CD4-positive, CD25-positive, alpha-beta regulatory T cell (primary cell): ENCODE measurements at regions not wholly inside any gene's neighbourhood (a gene's known extent, or its start where the extent isn't known, plus 50 kb on each side); places are given as distances from the start of the nearest gene placed in this dataset.

Experiments used
- ATAC-seq, 2 donors: fragments of 150-1000 bp; cut with Tn5 transposase; one replicate each; pipeline ENCODE4 v1.10.0; 2021; ENCODE audit warnings: low read depth in 2 of 2, moderate number of reproducible peaks in 2 of 2, moderate library complexity in 1 of 2
- DNase-seq, 3 donors: peaks; one replicate each; pipeline versions ENCODE4 v3.0.0 to v3.0.0-alpha.2; 2012 to 2022; ENCODE audit warnings: mixed read lengths in 1 of 3
- H3K27ac ChIP-seq: one replicate; pipeline ENCODE4 v1.7.0; 2013; ENCODE audit warnings: mild to moderate bottlenecking, low read length; ENCODE audit not compliant: insufficient read depth, poor library complexity, severe bottlenecking
- H3K27me3 ChIP-seq: one replicate; pipeline ENCODE4 v1.7.0; 2013; ENCODE audit warnings: low read length; ENCODE audit not compliant: control insufficient read depth, insufficient read depth
- H3K36me3 ChIP-seq: one replicate; pipeline ENCODE4 v1.7.0; 2013; ENCODE audit warnings: mild to moderate bottlenecking, low read length, moderate library complexity; ENCODE audit not compliant: control insufficient read depth, insufficient read depth
- H3K4me1 ChIP-seq: 2 replicates; pipeline ENCODE4 v1.7.0; 2013; ENCODE audit warnings: mild to moderate bottlenecking, low read length; ENCODE audit not compliant: insufficient read depth, control insufficient read depth, poor library complexity, severe bottlenecking
- H3K4me3 ChIP-seq: one replicate; pipeline ENCODE4 v1.7.0; 2013; ENCODE audit warnings: low read depth, mild to moderate bottlenecking, low read length, moderate library complexity
- H3K9me3 ChIP-seq, 2 experiments: 1 replicate in 1 of 2; 2 replicates in 1 of 2; pipeline ENCODE4 v1.7.0; 2013; ENCODE audit warnings: low read length in 2 of 2, mild to moderate bottlenecking in 1 of 2, moderate library complexity in 1 of 2; ENCODE audit not compliant: control insufficient read depth in 2 of 2
- H3K27ac Mint-ChIP-seq, 3 donors: one replicate each; pipeline ENCODE4 v1.8.0; 2020 to 2022; ENCODE audit warnings: mild to moderate bottlenecking in 3 of 3, mixed read lengths in 3 of 3, moderate library complexity in 2 of 3
- H3K27me3 Mint-ChIP-seq: one replicate; pipeline ENCODE4 v1.8.0; 2022; ENCODE audit warnings: mild to moderate bottlenecking, mixed read lengths
- H3K36me3 Mint-ChIP-seq: one replicate; pipeline ENCODE4 v1.8.0; 2020; ENCODE audit warnings: mixed read lengths
- H3K4me1 Mint-ChIP-seq, 4 donors: one replicate each; pipeline ENCODE4 v1.8.0; 2020 to 2022; ENCODE audit warnings: mixed read lengths in 4 of 4, mild to moderate bottlenecking in 1 of 4
- H3K4me3 Mint-ChIP-seq, 4 donors: one replicate each; pipeline ENCODE4 v1.8.0; 2020 to 2022; ENCODE audit warnings: mild to moderate bottlenecking in 4 of 4, mixed read lengths in 4 of 4, moderate library complexity in 3 of 4
- H3K9me3 Mint-ChIP-seq, 7 donors: one replicate each; pipeline ENCODE4 v1.8.0; 2020 to 2022; ENCODE audit warnings: mixed read lengths in 7 of 7, mild to moderate bottlenecking in 3 of 7, moderate library complexity in 2 of 7

DNA sequence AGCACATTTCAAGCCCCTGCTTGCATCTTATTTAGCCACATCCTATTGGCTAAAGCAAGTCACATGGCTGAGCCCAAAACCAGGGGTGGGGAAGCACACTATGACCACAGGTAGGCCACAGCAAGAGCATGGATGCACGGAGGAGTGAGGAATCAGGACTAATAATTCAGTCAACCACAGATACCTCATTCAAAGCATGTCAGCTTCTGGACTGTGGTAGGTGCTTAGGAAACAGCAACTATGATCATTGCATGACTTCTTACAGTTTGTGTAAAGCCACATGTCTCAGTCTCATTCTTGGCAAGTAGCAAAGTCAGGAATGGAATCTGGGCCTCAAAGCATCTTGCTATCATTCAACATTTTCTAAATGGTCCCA lies 79.0 kb upstream of the EMX2 start:
- DNase-seq (no peak), ATAC-seq (no peak)
- H3K36me3 ChIP-seq: no peaks in the 10 kb centered on the region
- H3K4me1 ChIP-seq: no peaks in the 10 kb centered on the region
- no peaks in the 10 kb centered on the region for H3K36me3 Mint-ChIP-seq
- no peak overlapping the region for H3K27ac Mint-ChIP-seq
- H3K4me3 ChIP-seq: no peak overlapping the region
- peaks cover 0 to 4% (median 0%) of the 10 kb centered on the region in 7 donors for H3K9me3 Mint-ChIP-seq
- no peaks in the 10 kb centered on the region for H3K27me3 ChIP-seq
- H3K27me3 Mint-ChIP-seq: no peaks in the 10 kb centered on the region
- H3K27ac ChIP-seq: no peak overlapping the region
- no peaks in the 10 kb centered on the region for H3K9me3 ChIP-seq
- H3K4me3 Mint-ChIP-seq: no peak overlapping the region
- no peaks in the 10 kb centered on the region for H3K4me1 Mint-ChIP-seq

DNA sequence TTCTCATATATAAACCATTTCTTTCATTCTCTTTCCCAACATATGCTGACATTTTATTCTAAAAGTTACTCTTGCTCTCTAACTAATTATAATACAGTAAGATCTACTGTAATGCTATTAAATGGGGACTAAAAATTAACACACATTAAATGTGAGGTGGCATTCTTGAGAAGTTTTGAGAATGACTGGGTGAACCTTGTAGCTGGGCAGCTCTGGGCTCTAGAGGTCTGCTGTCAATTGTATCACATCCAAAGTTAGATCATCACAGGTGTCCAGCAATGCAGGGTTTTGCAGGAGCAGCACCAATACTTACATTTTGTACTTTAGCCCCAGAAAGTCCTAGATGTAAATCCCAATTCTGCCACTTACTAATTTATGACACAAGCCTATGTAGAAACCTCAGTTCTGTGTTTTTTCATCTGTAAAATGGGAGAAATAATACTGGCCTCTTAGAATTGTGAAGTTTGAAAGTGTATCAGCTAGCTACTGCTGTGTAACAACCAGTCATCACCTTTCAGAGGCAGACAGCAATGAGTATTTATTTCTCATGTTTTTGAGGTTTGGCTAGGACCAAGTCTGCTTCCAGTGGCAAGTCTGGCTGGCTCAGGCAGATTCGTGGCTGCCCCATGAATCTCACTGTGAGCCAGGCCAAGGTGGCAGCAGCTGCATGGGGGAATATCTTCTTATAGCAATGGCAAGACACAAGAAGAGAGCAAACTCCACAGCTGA lies 79.6 kb upstream of the EMX2 start:
- ATAC-seq: no peak
- H3K36me3 ChIP-seq: no peaks in the 10 kb centered on the region
- no peak overlapping the region for H3K4me3 Mint-ChIP-seq
- H3K27ac Mint-ChIP-seq: no peak overlapping the region
- no peak overlapping the region for H3K4me3 ChIP-seq
- H3K4me1 ChIP-seq: no peaks in the 10 kb centered on the region
- H3K27ac ChIP-seq: no peak overlapping the region
- DNase-seq: no peak
- H3K9me3 ChIP-seq: no peaks in the 10 kb centered on the region
- H3K9me3 Mint-ChIP-seq: peaks cover 0 to 4% (median 0%) of the 10 kb centered on the region in 7 donors
- no peaks in the 10 kb centered on the region for H3K36me3 Mint-ChIP-seq
- no peaks in the 10 kb centered on the region for H3K4me1 Mint-ChIP-seq
- H3K27me3 ChIP-seq: no peaks in the 10 kb centered on the region
- no peaks in the 10 kb centered on the region for H3K27me3 Mint-ChIP-seq

DNA sequence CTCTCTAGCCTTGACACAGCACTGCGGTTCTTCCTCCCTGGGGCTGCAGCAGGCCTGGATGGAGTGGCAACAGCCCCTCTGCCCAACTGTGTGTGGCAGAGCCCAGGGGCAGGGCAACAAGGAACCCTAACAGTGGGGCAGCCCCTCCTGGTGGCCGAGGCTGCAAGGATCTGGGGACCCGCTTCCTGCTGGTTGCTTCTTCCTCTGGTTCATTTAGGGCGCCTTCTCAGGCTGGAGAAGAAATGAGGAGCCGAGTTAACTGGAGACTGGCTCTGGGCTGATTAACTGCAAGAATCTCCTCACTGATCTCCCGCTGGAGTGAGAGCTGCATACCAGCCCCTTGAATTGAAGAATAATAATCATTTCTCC lies 80.1 kb upstream of the EMX2 start:
- no peak overlapping the region for H3K27ac Mint-ChIP-seq
- no peak overlapping the region for H3K4me3 ChIP-seq
- H3K9me3 ChIP-seq: no peaks in the 10 kb centered on the region
- H3K9me3 Mint-ChIP-seq: peaks cover 0 to 6% (median 0%) of the 10 kb centered on the region in 7 donors
- H3K36me3 ChIP-seq: no peaks in the 10 kb centered on the region
- no peaks in the 10 kb centered on the region for H3K36me3 Mint-ChIP-seq
- no peaks in the 10 kb centered on the region for H3K4me1 Mint-ChIP-seq
- ATAC-seq (no peak), DNase-seq (no peak)
- H3K27me3 Mint-ChIP-seq: no peaks in the 10 kb centered on the region
- H3K27ac ChIP-seq: no peak overlapping the region
- H3K4me1 ChIP-seq: no peaks in the 10 kb centered on the region
- no peak overlapping the region for H3K4me3 Mint-ChIP-seq
- H3K27me3 ChIP-seq: no peaks in the 10 kb centered on the region

DNA sequence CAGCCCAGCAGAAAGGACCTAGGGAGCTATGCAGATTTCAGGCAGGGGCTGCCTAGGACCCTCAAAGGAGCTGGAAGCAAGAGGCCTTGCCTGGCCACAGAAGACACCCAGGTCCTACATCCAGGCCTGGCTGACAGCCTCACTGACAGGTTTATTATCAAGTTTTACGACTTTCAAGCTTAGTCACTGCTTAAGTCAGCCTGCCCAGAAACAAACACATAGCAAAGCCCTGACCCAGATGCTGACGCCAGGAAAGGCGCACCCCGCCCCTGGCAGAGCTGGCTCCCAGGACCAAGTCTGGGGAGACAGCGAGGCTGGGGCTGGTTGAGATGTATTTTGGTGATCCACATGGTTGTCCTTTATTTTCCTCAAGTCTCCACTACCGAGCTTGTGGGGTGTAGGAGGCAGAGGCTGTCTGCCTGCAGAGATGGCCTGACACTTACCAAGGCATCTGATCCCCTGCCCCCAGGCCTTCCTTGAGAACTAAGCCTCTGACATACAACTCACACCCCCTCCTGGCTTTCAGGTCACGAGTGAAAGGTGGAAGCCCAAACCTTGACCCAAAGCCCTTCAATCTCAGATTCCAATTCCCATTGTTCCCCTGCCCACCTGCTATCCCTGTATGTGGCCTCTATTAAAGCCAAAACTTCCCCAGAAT lies 80.7 kb upstream of the EMX2 start:
- Mint-ChIP-seq H3K9me3 (peaks cover 0 to 6% (median 0%) of the 10 kb centered on the region in 7 donors), H3K4me3 (no peak overlapping the region), H3K4me1 (no peaks in the 10 kb centered on the region), H3K36me3 (no peaks in the 10 kb centered on the region), H3K27me3 (no peaks in the 10 kb centered on the region), H3K27ac (no peak overlapping the region)
- H3K27me3 ChIP-seq: no peaks in the 10 kb centered on the region
- no peak overlapping the region for H3K4me3 ChIP-seq
- H3K27ac ChIP-seq: no peak overlapping the region
- H3K36me3 ChIP-seq: no peaks in the 10 kb centered on the region
- ATAC-seq (no peak), DNase-seq (no peak)
- no peaks in the 10 kb centered on the region for H3K9me3 ChIP-seq
- H3K4me1 ChIP-seq: no peaks in the 10 kb centered on the region

DNA sequence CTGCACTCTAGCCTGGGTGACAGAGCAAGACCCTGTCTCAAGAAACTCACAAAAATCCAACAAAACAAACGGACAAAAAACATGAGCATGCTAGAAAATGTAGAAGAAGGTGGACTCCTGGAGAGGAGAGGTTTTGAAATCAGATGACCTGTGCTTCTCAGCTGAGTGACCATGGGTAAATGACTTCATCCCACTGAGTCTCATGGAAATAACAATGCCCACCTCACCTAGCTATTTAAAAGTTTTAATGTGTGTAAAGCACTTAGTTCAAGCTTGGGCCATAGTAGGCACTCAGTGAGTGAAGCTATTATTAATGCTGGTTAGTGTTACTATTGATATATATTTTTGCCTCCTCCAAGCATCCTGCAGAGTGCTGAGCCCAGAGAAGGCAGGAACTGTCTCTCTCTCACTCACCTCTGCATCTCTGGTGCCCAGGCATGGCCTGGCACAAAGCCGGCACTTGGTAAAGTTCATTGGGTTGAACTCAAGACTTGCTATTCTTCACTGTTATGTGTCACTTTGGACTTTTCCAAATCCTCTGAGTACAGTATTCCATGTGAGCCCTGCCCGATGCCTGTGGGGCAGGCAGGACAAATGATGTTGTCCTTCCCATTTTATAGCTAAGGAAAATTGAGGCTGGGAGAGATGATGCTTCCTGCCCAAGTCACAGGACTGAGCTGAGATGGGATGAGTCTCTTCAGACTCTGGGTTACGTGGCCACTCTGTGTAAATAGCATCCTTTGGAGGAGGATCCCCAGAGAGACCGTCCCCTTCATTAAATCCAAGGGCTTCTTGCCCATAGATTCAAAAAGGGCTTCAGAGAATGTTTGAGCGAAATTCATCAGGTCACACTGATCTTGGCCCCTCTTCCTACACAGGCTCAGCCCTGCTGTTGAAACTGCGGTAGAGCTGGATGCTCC lies 81.4 kb upstream of the EMX2 start:
- Mint-ChIP-seq H3K4me1 (no peaks in the 10 kb centered on the region), H3K36me3 (no peaks in the 10 kb centered on the region), H3K27ac (peak overlapping the region in 1 of 3 donors; percentile 0), H3K27me3 (no peaks in the 10 kb centered on the region), H3K9me3 (peaks cover 0 to 6% (median 0%) of the 10 kb centered on the region in 7 donors), H3K4me3 (no peak overlapping the region)
- Histone ChIP-seq H3K4me1 (no peaks in the 10 kb centered on the region), H3K4me3 (no peak overlapping the region), H3K27ac (no peak overlapping the region), H3K9me3 (no peaks in the 10 kb centered on the region), H3K27me3 (no peaks in the 10 kb centered on the region), H3K36me3 (no peaks in the 10 kb centered on the region)
- no peak for DNase-seq
- no peak for ATAC-seq

DNA sequence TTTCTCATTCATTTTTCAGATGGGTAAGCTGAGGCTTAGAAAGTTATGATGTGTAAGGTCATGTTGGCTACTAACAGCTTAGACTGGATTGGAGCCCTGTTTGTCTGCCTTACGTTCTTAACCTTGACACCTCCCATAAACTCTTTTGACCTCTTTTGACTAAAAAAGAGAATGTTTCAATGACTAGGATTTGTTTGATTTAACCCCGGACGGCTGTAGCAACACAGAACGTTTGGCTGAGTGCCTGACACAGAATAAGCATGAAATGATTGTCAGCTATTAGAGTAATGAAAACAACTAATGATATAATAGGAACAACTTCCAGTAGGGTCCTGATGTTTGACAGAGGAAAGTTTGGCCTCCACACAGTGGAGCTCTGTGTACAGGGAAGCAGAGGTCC lies 83.3 kb upstream of the PDZD8 start:
- DNase-seq (no peak), ATAC-seq (no peak)
- no peaks in the 10 kb centered on the region for H3K4me1 ChIP-seq
- no peak overlapping the region for H3K4me3 ChIP-seq
- H3K9me3 Mint-ChIP-seq: peaks cover 0 to 6% (median 0%) of the 10 kb centered on the region in 7 donors
- H3K36me3 ChIP-seq: no peaks in the 10 kb centered on the region
- H3K27ac Mint-ChIP-seq: no peak overlapping the region
- H3K27me3 ChIP-seq: no peaks in the 10 kb centered on the region
- no peak overlapping the region for H3K4me3 Mint-ChIP-seq
- H3K27ac ChIP-seq: no peak overlapping the region
- H3K27me3 Mint-ChIP-seq: no peaks in the 10 kb centered on the region
- no peaks in the 10 kb centered on the region for H3K36me3 Mint-ChIP-seq
- H3K9me3 ChIP-seq: no peaks in the 10 kb centered on the region
- H3K4me1 Mint-ChIP-seq: no peaks in the 10 kb centered on the region

DNA sequence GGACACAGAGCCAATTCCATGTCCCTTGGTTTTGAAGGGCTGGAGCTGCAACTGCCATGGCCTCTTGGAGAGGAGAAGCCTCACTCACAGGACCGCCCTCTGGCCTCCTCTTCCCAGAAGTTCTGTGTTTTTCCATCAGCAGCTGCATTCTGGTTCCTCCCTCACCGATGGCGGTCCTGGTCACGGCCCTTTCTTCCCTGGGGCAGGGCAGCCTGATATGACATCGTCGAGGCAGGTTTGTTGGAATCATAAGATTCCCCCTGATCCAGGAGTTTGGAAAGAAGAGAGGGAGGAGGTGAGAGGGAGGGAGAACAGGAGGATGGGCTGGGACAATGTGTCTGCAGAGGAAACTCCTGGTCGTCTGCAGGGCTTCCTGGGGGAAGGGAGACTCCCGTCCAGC lies 82.7 kb upstream of the PDZD8 start:
- Mint-ChIP-seq H3K4me3 (no peak overlapping the region), H3K36me3 (no peaks in the 10 kb centered on the region), H3K9me3 (peaks cover 0 to 6% (median 2%) of the 10 kb centered on the region in 7 donors), H3K27me3 (no peaks in the 10 kb centered on the region), H3K27ac (no peak overlapping the region), H3K4me1 (no peaks in the 10 kb centered on the region)
- H3K9me3 ChIP-seq: no peaks in the 10 kb centered on the region
- ATAC-seq (no peak), DNase-seq (no peak)
- no peaks in the 10 kb centered on the region for H3K36me3 ChIP-seq
- no peak overlapping the region for H3K27ac ChIP-seq
- no peaks in the 10 kb centered on the region for H3K4me1 ChIP-seq
- H3K4me3 ChIP-seq: no peak overlapping the region
- H3K27me3 ChIP-seq: no peaks in the 10 kb centered on the region
